Mammary epithelial cell (primary cell): ENCODE measurements at regions not wholly inside any gene's neighbourhood (a gene's known extent, or its start where the extent isn't known, plus 50 kb on each side); places are given as distances from the start of the nearest gene placed in this dataset.

Experiments
- CTCF ChIP-seq, 2 donors: IDR thresholded peaks in 1 of 2; conservative IDR thresholded peaks in 1 of 2; 2 replicates each; pipeline ENCODE4 v1.5.1; 2011 to 2012; ENCODE audit warnings: inconsistent platforms in 2 of 2, low read length in 2 of 2, mild to moderate bottlenecking in 2 of 2, control low read depth in 1 of 2, low read depth in 1 of 2; ENCODE audit not compliant: insufficient read depth in 1 of 2; ENCODE audit errors: extremely low read depth in 1 of 2
- EZH2 ChIP-seq: IDR thresholded peaks from 2 replicates; pipeline ENCODE4 v1.6.1; 2012; ENCODE audit warnings: low read length, inconsistent platforms, borderline replicate concordance

- TF ChIP-seq CTCF (conservative IDR thresholded peaks at IDR 0.05 in 1 of 2, IDR thresholded peaks at IDR 0.05 in 1 of 2; ENCODE audit: extremely low read depth in 1 of 2, insufficient read depth in 1 of 2, low read depth in 1 of 2, low read length in 2 of 2) (no peak), EZH2 (no peak)
These were observed 509.2 kb upstream of the MCTP2 start for GRCh38 chr15:93722165-93722564.
